ENCODE measurements at regions not wholly inside any gene's neighbourhood (a gene's known extent, or its start where the extent isn't known, plus 50 kb on each side); places are given as distances from the start of the nearest gene placed in this dataset.

DNA sequence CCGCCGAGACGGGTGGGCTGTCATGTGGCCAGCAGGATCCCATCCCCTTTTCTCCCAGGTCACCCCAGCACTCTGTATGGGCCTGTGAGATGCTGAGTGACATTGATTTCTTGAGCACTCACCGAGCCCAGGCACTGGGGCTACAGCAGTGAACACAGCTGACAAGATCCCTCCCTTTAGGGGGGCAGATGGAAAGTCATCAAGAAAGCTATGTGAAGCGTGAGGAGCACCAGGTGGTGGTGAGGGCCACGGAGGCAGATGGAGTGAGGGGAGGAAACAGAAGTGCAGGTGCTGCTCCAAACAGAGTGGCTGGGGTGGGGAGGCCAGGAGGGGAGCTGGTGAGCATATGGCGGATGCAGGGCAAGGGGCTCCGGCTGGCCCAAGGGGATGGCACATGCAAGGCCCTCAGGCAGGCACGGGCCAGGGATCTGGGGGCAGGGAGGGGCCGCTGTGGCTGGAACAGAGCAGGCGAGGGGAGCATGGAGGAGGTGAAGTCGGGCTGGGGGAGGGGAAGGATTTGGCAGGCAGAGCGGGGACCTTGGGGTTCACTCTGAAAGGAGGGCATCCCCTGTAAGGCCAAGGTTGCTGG, 184.0 kb downstream of the BMP7 start:
- DNase-seq (ENCODE audit: low spot score) = no peak

GRCh38 chr20:57083072-57083471, 183.4 kb downstream of the BMP7 start:
- no peak for DNase-seq (ENCODE audit: low spot score)

DNA sequence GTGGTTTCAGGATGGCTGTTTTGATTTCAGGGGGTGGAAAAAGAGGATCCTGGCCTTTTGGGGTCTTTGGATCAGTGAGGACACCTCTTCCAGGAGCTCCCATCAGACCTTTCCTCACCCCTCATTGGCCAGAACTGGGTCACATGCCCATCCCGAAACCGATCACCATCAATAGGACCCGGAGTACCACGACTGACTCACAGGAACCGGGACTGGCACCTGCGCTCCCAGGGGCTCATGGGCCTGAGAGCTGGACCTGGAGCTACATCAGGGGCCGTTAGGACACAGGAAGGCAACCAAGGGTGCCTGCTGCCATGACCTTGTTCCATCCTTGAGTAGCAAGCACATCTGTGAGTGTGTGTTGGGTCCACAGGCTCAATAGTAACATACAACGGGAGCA, 180.4 kb downstream of the BMP7 start:
- no peak for DNase-seq (ENCODE audit: low spot score)

GRCh38 chr20:57087102-57087501, 179.3 kb downstream of the BMP7 start:
- DNase-seq (ENCODE audit: low spot score) = no peak

DNA sequence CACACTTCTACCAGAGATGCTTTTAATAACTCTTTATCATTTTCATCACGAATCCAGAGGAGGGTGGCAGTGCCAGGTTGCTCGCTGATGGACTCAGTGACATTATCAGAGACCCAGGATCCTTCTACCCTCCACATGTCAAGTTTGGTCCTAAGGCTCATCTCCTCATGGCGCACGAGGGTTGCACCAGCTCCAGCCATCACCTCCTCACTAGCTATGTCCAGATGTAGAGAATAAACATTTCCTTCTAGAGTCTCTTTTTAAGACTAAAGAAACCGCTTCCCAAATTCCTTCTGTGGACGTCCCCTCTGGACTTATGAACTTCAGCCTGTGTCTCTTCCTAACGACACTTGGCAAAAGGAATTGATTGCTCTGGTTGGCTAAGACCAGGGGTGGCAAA, 178.7 kb downstream of the BMP7 start:
- DNase-seq (ENCODE audit: low spot score) = no peak

DNA sequence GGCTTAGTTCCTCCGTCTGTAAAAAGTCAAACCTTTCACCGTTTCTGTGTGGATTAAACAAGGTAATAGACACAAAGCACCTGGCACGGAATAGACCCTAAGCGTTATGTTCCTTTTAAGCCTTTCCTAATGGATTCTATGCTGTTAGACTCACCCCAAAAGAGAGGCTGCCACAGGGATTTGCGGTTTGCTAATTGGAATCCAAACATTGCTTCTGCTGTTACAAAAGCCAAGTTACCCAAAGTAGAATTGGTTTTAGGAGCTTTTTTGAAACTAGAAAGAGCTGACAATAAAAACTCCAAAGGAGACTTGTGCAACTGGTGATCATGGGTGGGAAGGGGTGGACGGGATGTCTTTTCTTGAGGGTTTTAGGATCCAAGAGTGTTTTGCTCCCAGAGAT, 178.0 kb downstream of the BMP7 start:
- no peak for DNase-seq (ENCODE audit: low spot score)

- DNase-seq (ENCODE audit: low spot score) = peak; percentile 53
These were observed 176.7 kb downstream of the BMP7 start for GRCh38 chr20:57089699-57090144.

- no peak for DNase-seq (ENCODE audit: low spot score)
These were observed 175.6 kb downstream of the BMP7 start for GRCh38 chr20:57090590-57091560.

- no peak for DNase-seq (ENCODE audit: low spot score)
These were observed 174.7 kb downstream of the BMP7 start for GRCh38 chr20:57091748-57092111.

DNA sequence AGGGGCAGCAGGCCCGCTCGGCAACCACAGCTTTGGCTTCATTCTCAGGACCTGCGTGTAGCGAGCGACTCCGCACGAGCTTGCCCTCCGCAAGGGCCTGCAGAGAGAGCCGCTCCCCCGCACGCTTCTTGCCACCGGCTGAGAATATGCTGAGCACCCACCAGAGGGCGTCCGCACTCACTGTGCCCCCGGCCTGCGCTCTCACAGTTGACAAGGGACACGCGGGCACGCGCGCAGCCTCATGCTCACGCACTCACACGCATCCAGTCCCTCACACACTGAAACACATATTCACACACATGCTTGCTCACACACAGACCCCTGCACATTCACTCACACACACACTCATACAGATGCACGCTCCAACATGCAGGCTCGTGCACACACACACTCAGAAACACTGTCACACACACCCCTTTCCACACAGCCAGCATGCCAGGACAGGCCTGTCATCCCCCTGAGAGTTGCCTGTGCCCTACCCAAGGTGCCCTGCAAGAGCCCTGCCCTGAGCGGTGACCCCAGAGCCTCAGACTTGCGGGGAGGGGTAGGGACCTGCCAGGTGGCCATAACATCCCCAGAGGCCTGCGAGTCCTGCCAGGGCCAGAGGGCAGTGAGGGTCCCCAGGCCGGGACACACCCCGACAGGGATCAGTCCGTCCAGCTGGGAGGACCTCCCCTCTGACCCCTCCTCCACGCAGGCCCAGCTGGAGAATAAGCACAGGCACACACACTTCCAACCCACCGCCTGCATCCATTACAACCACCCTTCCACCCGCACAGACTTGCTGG, 174.1 kb downstream of the BMP7 start:
- peak; percentile 79 for DNase-seq (ENCODE audit: low spot score)

DNA sequence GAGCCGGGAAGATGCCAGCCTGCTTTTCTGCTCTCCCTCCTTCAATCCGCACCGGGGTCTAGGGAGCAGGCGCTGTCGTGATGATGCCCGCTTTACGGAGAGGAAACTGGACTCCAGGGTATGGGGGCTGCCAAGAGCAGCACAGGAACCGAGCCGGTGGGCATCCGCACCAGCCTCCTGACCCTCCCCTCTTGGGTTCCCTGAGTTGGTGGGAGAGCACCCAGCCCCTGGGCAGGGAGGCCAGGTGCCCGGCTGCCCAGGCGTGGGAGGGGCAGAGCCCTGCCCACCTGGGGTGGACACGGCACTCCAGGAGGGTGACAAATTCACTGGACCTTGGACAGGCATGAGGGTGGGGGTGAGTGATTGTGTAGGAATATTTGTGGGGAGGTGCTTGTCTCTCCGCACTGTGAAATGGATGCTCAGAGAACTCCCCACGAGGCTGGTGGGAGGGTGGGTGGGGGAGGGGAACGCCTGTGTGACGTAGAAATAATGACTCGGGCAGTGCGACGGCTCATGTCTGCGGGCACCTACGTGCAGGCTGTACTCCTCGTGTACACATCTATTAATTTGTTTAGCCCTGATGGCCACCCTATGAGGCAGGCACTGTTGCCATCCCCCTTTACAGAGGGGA, 173.4 kb downstream of the BMP7 start:
- DNase-seq (ENCODE audit: low spot score) = no peak

DNA sequence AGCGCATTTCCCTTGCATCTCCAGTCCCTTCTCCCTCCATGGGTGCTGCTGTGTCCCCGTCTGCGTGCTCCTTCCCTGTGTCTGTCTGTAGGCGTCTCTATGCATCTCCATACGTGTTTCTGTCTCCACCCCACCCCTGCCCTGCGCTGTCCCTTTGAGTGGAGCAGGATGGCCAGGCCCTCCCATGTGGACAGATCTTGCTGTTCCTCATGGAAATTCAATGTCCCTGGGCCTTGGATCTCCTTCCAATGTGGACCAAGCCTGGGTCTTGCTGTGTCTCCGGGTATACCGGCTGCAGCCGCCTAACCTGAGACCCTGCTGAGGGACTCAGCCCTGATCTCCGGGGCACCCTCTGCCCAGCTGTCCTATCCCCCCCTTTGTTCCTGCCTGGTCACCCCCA, 172.7 kb downstream of the BMP7 start:
- DNase-seq (ENCODE audit: low spot score) = no peak

- DNase-seq (ENCODE audit: low spot score) = no peak
These were observed 172.1 kb downstream of the BMP7 start for GRCh38 chr20:57094252-57094891.

DNA sequence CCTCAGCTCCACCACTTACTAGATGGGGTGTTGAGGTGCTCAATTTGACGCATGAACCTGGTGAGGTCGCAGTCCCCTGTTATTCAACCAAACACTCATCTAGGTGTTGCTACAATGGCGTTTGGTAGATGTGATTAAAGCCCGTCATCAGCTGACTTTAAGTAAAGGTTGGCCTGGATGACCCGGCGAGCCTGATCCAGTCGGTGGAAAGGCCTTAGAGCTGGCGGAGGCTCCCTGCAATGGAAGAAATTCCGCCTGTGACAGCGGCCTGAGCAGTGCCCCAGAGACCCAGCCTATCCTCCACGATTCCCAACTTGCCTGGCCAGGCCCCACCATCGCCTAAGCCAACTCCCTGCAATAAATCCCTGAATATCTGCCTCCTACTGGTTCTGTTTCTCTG, 171.4 kb downstream of the BMP7 start:
- DNase-seq (ENCODE audit: low spot score) = no peak

DNA sequence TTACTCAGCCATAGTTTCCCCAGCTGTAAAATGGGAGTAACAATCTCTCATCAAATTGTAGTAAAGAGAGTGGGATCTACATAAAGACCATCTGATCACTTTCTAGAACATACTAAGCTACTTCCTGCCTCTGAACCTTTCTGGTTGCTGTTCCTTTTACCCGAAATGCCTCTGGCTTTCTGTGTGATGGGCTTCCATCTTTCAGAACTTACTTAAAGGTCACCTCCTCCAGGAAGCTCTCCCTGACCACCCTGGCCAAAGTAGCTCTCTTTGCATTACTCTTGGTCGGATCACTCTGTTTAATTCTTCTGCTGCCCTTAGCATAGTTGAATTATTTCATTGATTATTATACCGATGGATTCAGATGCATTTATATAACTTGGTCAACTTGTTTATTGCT, 171.0 kb downstream of the BMP7 start:
- no peak for DNase-seq (ENCODE audit: low spot score)

GRCh38 chr20:57097245-57097915, 169.1 kb downstream of the BMP7 start:
- DNase-seq (ENCODE audit: low spot score) = no peak

DNA sequence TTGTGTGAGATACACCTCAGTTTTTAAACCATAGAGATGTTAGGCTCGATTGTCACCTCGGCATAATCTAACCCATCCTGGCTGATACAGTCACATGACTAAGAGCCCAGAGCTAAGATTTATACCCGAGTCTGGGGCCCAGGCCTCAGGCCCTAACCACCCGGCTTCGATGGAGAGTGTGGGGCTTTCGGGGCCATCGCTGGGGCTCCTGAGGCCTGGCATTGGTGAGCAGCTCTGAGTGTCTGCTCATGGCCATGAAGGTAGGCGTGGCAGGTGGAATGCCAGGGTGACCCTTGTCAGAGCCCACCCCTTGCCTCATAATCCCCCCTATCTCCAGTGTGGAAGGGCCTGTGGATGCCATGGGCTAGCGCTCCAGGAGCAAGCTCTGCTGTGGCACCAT, 164.3 kb downstream of the BMP7 start:
- no peak for DNase-seq (ENCODE audit: low spot score)

DNA sequence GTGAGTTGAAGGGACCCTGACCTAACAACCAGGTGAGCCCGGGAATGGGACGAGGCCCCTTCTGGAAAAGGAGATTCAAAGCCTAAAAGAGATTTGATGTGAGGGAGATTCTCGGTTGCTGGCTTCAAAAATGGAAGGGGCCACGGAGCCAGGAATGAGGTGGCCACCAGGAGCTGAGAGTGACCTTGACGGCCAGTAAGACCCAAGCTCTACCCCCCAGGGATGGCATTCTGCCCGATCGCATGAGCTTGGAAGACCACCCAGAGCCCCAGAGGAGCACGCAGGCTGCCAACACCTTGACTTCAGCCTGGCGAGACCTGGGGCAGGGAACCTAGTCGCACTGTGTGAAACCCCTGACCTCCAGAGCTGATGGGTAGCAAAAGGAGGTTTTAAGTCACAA, 163.9 kb downstream of the BMP7 start:
- DNase-seq (ENCODE audit: low spot score) = peak; percentile 29

GRCh38 chr20:57103146-57103800, 163.2 kb downstream of the BMP7 start:
- peak; percentile 99 for DNase-seq (ENCODE audit: low spot score)

- DNase-seq (ENCODE audit: low spot score) = no peak
These were observed 162.3 kb downstream of the BMP7 start for GRCh38 chr20:57104113-57104512.

All from pons (tissue), 1 donor.